Breast epithelium (tissue), 4 donors: ENCODE measurements at regions not wholly inside any gene's neighbourhood (a gene's known extent, or its start where the extent isn't known, plus 50 kb on each side); places are given as distances from the start of the nearest gene placed in this dataset.

Experiments
- DNase-seq, 2 donors: peaks; one replicate each; pipeline ENCODE4 v3.0.0-alpha.2; 2019; ENCODE audit warnings: low spot score in 2 of 2
- H3K27ac ChIP-seq, 2 donors: fragments of 200-600 bp; sonication (generic) in 1 of 2; one replicate each; pipeline ENCODE4 v1.5.1; 2016 to 2019; ENCODE audit warnings: mild to moderate bottlenecking in 1 of 2
- H3K27me3 ChIP-seq, 2 donors: fragments of 200-600 bp; sonication (generic) in 1 of 2; one replicate each; pipeline versions ENCODE4 v1.5.1 to v1.6.0; 2017 to 2019; ENCODE audit warnings: control low read depth in 1 of 2, mild to moderate bottlenecking in 1 of 2
- H3K36me3 ChIP-seq: fragments of 200-600 bp; one replicate; pipeline ENCODE4 v1.5.1; 2019
- H3K4me1 ChIP-seq, 2 donors: fragments of 200-600 bp; sonication (generic); one replicate each; pipeline ENCODE4 v1.5.1; 2016 to 2019; ENCODE audit warnings: control low read depth in 1 of 2
- H3K4me3 ChIP-seq, 3 donors: fragments of 200-600 bp; sonication (generic); 1 replicate in 2 of 3; 2 replicates in 1 of 3; pipeline ENCODE4 v1.5.1; 2016 to 2019; ENCODE audit warnings: mild to moderate bottlenecking in 3 of 3, moderate library complexity in 2 of 3
- H3K9me3 ChIP-seq, 2 donors: fragments of 200-600 bp; sonication (generic) in 1 of 2; one replicate each; pipeline ENCODE4 v1.5.1; 2016 to 2019; ENCODE audit warnings: control low read depth in 1 of 2
- POLR2A ChIP-seq: fragments of 450-650 bp; IDR thresholded peaks from one replicate; pipeline ENCODE4 v1.6.1; 2016; ENCODE audit warnings: antibody characterized with exemption, mild to moderate bottlenecking, moderate library complexity
- POLR2AphosphoS5 ChIP-seq, 3 donors: sonication (generic); formaldehyde crosslinking; IDR thresholded peaks; one replicate each; pipeline ENCODE4 v1.6.1; 2017; ENCODE audit warnings: antibody characterized with exemption in 3 of 3
- intact Hi-C: fragments of 100-400 bp; cut with DNase I; formaldehyde crosslinking; loops from one replicate; pipeline ENCODE4 v1.15.1; 2023; ENCODE audit warnings: low total_unique reads
- TF ChIP-seq, protein P1 (sequence below), 3 donors: fragments of 450-650 bp; IDR thresholded peaks; one replicate each; pipeline ENCODE4 v1.5.1; 2016 to 2017; ENCODE audit warnings: antibody characterized with exemption in 3 of 3, mild to moderate bottlenecking in 3 of 3, moderate library complexity in 3 of 3

DNA sequence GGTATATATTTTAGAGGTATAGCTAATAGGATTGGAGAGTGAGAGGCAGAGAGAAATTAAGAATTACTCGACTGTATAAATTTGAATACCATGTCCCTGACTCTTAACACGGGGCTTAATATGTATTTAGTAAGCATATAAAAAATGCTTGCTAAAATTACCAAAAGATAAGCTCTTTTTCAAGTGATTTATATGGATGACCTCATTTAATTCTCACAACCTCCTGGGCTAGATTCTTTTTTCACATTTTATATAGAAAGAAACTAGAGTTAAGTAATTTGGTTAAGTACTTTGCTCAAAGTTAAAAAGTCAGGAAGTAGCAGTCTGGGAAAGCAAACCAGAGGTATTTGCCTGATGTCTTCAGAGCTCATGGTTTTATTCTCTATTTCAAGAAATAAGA is 963.5 kb upstream of the SOX9 start:
- TF ChIP-seq, protein P1, sequence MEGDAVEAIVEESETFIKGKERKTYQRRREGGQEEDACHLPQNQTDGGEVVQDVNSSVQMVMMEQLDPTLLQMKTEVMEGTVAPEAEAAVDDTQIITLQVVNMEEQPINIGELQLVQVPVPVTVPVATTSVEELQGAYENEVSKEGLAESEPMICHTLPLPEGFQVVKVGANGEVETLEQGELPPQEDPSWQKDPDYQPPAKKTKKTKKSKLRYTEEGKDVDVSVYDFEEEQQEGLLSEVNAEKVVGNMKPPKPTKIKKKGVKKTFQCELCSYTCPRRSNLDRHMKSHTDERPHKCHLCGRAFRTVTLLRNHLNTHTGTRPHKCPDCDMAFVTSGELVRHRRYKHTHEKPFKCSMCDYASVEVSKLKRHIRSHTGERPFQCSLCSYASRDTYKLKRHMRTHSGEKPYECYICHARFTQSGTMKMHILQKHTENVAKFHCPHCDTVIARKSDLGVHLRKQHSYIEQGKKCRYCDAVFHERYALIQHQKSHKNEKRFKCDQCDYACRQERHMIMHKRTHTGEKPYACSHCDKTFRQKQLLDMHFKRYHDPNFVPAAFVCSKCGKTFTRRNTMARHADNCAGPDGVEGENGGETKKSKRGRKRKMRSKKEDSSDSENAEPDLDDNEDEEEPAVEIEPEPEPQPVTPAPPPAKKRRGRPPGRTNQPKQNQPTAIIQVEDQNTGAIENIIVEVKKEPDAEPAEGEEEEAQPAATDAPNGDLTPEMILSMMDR (IDR thresholded peaks at IDR 0.05) = no peak
- no peak for TF ChIP-seq POLR2A
- TF ChIP-seq POLR2AphosphoS5 (IDR thresholded peaks at IDR 0.05) = no peak
- intact Hi-C loops = loop anchor here (5.0 kb wide), 1 partner anchor 485 kb away; no protein-coding TSS in a partner anchor
- no peak for DNase-seq
- no peak overlapping the region for H3K4me3 ChIP-seq
- no peaks in the 10 kb centered on the region for H3K4me1 ChIP-seq
- H3K27me3 ChIP-seq = peaks cover 0 to 8% of the 10 kb centered on the region in 2 donors
- no peaks in the 10 kb centered on the region for H3K9me3 ChIP-seq
- H3K27ac ChIP-seq = no peak overlapping the region
- H3K36me3 ChIP-seq = no peaks in the 10 kb centered on the region

DNA sequence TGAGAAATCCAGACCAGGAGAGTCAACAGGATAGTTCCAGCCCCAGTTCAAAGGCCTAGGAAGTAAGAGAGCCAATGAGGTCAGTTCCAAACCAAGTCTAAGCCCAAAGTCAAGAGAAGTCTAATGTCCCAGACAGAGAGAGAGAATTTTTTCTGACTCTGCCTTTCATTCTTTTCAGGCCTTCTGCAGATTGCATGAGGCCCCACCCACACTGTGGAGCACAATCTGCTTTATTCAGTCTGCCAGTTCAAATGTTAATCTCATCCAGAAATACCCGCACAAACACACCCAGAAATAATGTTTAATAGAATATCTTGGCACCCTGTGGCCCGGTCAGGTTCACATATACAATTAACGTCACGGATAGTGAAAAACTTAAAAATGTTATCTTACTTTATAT is 962.4 kb upstream of the SOX9 start:
- Histone ChIP-seq H3K4me1 (no peaks in the 10 kb centered on the region), H3K27ac (no peak overlapping the region), H3K4me3 (no peak overlapping the region), H3K36me3 (no peaks in the 10 kb centered on the region), H3K27me3 (peaks cover 0 to 8% of the 10 kb centered on the region in 2 donors), H3K9me3 (no peaks in the 10 kb centered on the region)
- intact Hi-C loops = loop anchor here (5.0 kb wide), 1 partner anchor 484 kb away; no protein-coding TSS in a partner anchor
- TF ChIP-seq POLR2AphosphoS5 (IDR thresholded peaks at IDR 0.05) = no peak
- TF ChIP-seq, protein P1 (IDR thresholded peaks at IDR 0.05) = no peak
- TF ChIP-seq POLR2A = no peak
- DNase-seq = no peak

DNA sequence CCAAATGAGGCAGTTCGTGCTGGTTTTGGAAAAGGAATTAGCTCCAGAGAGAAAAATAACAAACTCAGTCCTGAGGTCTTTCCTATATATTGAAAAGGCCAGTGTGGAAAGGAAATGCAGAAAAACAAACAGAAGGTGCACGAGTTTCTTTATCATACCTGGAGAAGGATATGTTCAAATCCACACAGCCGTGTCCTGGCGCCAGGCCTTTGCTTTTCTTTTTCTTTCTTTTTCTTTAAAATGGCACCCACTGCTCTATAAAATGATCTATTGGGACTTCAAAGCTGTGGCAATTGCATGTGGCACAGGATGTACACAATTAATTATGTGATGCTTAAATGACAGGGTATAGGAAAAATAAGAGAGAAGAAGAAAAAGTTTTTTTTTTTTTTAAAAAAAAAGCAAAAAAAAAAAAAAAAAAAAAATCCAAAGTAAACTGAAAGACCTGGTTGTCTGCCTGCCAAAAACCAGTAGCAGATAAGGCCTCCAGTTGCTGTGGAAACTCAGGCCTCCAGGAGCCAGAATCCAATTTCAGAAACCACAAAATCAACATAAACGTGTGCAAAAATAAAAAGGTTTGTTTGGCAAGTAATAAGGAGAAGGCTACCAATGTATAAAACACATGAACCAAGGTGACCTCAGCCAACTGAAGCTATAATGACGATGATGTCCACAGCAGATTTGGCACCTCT is 957.6 kb upstream of the SOX9 start:
- no peak overlapping the region for H3K4me3 ChIP-seq
- H3K27me3 ChIP-seq = peaks cover 0 to 8% of the 10 kb centered on the region in 2 donors
- no peaks in the 10 kb centered on the region for H3K9me3 ChIP-seq
- no peak overlapping the region for H3K27ac ChIP-seq
- no peaks in the 10 kb centered on the region for H3K4me1 ChIP-seq
- no peaks in the 10 kb centered on the region for H3K36me3 ChIP-seq
- intact Hi-C loops = no loop called here
- no peak for TF ChIP-seq POLR2AphosphoS5 (IDR thresholded peaks at IDR 0.05)
- TF ChIP-seq POLR2A = no peak
- TF ChIP-seq, protein P1 (IDR thresholded peaks at IDR 0.05) = no peak
- no peak for DNase-seq

DNA sequence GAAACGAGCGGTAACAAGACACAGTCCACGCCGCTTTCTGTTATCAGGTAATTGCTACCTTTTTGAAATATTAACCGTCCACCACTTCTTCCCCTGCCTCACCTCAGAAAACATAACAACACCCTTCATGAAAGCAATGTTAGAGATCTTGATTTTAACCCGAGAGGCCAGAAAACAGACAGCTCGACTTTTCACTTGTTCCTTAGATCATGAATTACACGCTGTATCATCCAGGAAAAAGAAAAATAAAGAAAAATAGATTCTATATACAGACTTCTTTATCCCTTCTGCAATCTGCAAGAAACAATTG is 957.1 kb upstream of the SOX9 start:
- Histone ChIP-seq H3K27ac (no peak overlapping the region), H3K27me3 (peaks cover 0 to 8% of the 10 kb centered on the region in 2 donors), H3K4me1 (no peaks in the 10 kb centered on the region), H3K9me3 (no peaks in the 10 kb centered on the region), H3K36me3 (no peaks in the 10 kb centered on the region), H3K4me3 (no peak overlapping the region)
- intact Hi-C loops = no loop called here
- no peak for DNase-seq
- TF ChIP-seq POLR2AphosphoS5 (IDR thresholded peaks at IDR 0.05) (no peak), POLR2A (no peak)
- TF ChIP-seq, protein P1 (IDR thresholded peaks at IDR 0.05) = no peak

DNA sequence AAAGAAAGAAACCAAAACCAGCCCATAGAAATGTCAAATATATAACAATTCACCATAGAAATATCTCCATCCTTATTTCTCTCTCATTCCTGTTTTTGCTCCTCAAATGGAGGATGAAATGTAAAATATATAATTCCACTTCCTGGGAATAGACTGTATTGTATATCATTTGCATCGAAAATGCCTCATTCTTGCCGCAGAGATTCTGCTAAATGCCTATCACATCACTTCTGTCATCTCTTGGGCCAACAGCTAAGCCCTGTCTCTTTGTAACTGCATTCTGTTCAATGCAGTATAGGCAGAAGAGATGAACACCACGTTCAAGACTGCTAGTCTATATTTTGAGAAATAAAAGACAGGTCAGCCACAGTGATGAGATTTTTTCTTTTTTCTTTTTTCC is 956.3 kb upstream of the SOX9 start:
- Histone ChIP-seq H3K27ac (no peak overlapping the region), H3K4me1 (no peaks in the 10 kb centered on the region), H3K9me3 (no peaks in the 10 kb centered on the region), H3K27me3 (peaks cover 0 to 8% of the 10 kb centered on the region in 2 donors), H3K36me3 (no peaks in the 10 kb centered on the region), H3K4me3 (no peak overlapping the region)
- DNase-seq = no peak
- TF ChIP-seq, protein P1 (IDR thresholded peaks at IDR 0.05) = no peak
- TF ChIP-seq POLR2AphosphoS5 (IDR thresholded peaks at IDR 0.05) = no peak
- no peak for TF ChIP-seq POLR2A
- intact Hi-C loops = no loop called here
